ENCODE measurements at regions not wholly inside any gene's neighbourhood (a gene's known extent, or its start where the extent isn't known, plus 50 kb on each side); places are given as distances from the start of the nearest gene placed in this dataset.

- TF ChIP-seq CTCF (IDR thresholded peaks at IDR 0.05) (no peak), POLR2A (IDR thresholded peaks at IDR 0.05) (no peak)
Measured at GRCh38 chr15:35215093-35215492, 130.0 kb upstream of the NANOGP8 start.

Measured in lower leg skin (tissue), 3 donors.